ENCODE measurements at regions not wholly inside any gene's neighbourhood (a gene's known extent, or its start where the extent isn't known, plus 50 kb on each side); places are given as distances from the start of the nearest gene placed in this dataset.

DNA sequence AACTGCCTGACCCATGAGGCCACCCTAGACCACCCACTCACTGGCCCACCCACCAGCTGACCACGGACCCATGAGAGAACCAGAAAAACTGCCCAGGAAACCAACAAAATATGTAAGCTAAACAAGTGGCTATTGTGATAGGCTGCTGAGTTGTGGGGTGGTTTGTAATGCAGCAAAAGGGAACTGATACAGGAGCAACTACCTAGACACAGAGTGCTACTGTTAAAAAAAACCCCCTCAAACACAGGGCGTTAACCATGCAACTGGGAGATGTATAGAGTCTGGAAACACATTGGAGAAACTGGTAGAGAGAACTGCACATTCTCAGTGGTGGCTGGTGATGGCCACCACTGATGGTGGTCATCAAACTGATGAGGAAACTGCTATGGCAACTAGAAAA is 206.3 kb upstream of the GYPC start:
- Histone ChIP-seq H3K4me1 (ENCODE audit: control insufficient read depth, insufficient read depth, low read length) (no peaks in the 10 kb centered on the region), H3K9me3 (ENCODE audit: control insufficient read depth, low read length) (no peaks in the 10 kb centered on the region), H3K9ac (ENCODE audit: extremely low read depth, low read length, poor library complexity, severe bottlenecking) (no peak overlapping the region), H3K27ac (ENCODE audit: low read depth, low read length) (no peak overlapping the region), H3K27me3 (ENCODE audit: control insufficient read depth, insufficient read depth, low read length, poor library complexity, severe bottlenecking) (no peaks in the 10 kb centered on the region), H3K4me3 (ENCODE audit: low read length) (no peak overlapping the region), H3K36me3 (ENCODE audit: control insufficient read depth, insufficient read depth, low read length) (no peaks in the 10 kb centered on the region)
- H3K27ac Mint-ChIP-seq = no peak overlapping the region
- peaks cover 5% of the 10 kb centered on the region for H3K4me1 Mint-ChIP-seq
- no peaks in the 10 kb centered on the region for H3K36me3 Mint-ChIP-seq (ENCODE audit: low read depth)
- no peaks in the 10 kb centered on the region for H3K27me3 Mint-ChIP-seq (ENCODE audit: insufficient read depth)
- no peak for DNase-seq
- H3K4me3 Mint-ChIP-seq = no peak overlapping the region
- TF ChIP-seq, protein P1, sequence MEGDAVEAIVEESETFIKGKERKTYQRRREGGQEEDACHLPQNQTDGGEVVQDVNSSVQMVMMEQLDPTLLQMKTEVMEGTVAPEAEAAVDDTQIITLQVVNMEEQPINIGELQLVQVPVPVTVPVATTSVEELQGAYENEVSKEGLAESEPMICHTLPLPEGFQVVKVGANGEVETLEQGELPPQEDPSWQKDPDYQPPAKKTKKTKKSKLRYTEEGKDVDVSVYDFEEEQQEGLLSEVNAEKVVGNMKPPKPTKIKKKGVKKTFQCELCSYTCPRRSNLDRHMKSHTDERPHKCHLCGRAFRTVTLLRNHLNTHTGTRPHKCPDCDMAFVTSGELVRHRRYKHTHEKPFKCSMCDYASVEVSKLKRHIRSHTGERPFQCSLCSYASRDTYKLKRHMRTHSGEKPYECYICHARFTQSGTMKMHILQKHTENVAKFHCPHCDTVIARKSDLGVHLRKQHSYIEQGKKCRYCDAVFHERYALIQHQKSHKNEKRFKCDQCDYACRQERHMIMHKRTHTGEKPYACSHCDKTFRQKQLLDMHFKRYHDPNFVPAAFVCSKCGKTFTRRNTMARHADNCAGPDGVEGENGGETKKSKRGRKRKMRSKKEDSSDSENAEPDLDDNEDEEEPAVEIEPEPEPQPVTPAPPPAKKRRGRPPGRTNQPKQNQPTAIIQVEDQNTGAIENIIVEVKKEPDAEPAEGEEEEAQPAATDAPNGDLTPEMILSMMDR (conservative IDR thresholded peaks at IDR 0.05) = no peak
- peaks cover 2% of the 10 kb centered on the region for H3K9me3 Mint-ChIP-seq
- WGBS, 2 experiments (ENCODE audit: insufficient coverage in 1 of 2, insufficient read length in 1 of 2) = 81 to 100% methylated on average over 1 to 2 of the region's 2 CpGs

DNA sequence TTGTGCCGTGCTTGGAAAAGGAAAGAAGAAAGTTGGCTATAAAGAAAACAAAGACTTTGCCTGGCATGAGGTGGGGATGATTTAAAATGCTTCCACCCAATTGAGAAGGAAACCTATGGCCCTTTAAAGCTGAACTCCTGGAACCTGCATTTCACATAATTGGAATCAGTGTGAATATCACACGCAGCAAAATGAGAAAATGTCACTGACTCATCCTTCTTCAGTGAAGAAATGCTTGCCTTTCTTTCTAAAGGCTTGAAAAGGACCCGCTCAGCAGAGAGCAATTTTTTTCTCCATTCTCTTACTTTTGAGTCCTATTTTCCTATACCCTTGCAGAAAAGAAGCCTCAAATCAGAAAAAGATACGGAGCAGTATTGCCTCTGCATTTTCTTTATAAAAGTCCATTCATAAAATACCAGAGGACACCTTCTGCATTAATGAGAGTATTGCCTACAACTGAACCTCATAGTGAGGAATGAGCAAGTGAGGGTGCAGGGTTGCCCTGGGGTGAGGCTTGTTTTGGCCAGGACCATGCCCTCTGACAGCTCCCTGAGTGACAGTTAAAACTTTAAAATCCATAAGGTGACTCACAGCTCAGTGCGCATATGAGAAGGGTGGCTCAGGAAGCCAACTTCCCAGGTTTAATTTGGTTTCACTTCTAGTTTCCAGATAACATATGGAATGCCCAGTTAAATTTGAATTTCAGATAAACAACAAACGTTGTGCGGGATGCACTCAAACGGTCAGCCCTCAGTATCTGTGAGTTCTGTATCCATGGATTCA is 191.9 kb upstream of the GYPC start:
- no peaks in the 10 kb centered on the region for H3K36me3 Mint-ChIP-seq (ENCODE audit: low read depth)
- no peaks in the 10 kb centered on the region for H3K9me3 ChIP-seq (ENCODE audit: control insufficient read depth, low read length)
- H3K36me3 ChIP-seq (ENCODE audit: control insufficient read depth, insufficient read depth, low read length) = no peaks in the 10 kb centered on the region
- no peak for DNase-seq
- TF ChIP-seq, protein P1 (conservative IDR thresholded peaks at IDR 0.05) = no peak
- H3K4me1 ChIP-seq (ENCODE audit: control insufficient read depth, insufficient read depth, low read length) = no peaks in the 10 kb centered on the region
- H3K9me3 Mint-ChIP-seq = no peaks in the 10 kb centered on the region
- no peaks in the 10 kb centered on the region for H3K4me1 Mint-ChIP-seq
- no peaks in the 10 kb centered on the region for H3K27me3 ChIP-seq (ENCODE audit: control insufficient read depth, insufficient read depth, low read length, poor library complexity, severe bottlenecking)
- H3K27ac ChIP-seq (ENCODE audit: low read depth, low read length) = no peak overlapping the region
- no peak overlapping the region for H3K27ac Mint-ChIP-seq
- WGBS, 2 experiments (ENCODE audit: insufficient coverage in 1 of 2, insufficient read length in 1 of 2) = 84 to 88% methylated on average over 6 to 8 of the region's 8 CpGs
- no peak overlapping the region for H3K4me3 ChIP-seq (ENCODE audit: low read length)
- H3K27me3 Mint-ChIP-seq (ENCODE audit: insufficient read depth) = no peaks in the 10 kb centered on the region
- H3K4me3 Mint-ChIP-seq = no peak overlapping the region
- no peak overlapping the region for H3K9ac ChIP-seq (ENCODE audit: extremely low read depth, low read length, poor library complexity, severe bottlenecking)

DNA sequence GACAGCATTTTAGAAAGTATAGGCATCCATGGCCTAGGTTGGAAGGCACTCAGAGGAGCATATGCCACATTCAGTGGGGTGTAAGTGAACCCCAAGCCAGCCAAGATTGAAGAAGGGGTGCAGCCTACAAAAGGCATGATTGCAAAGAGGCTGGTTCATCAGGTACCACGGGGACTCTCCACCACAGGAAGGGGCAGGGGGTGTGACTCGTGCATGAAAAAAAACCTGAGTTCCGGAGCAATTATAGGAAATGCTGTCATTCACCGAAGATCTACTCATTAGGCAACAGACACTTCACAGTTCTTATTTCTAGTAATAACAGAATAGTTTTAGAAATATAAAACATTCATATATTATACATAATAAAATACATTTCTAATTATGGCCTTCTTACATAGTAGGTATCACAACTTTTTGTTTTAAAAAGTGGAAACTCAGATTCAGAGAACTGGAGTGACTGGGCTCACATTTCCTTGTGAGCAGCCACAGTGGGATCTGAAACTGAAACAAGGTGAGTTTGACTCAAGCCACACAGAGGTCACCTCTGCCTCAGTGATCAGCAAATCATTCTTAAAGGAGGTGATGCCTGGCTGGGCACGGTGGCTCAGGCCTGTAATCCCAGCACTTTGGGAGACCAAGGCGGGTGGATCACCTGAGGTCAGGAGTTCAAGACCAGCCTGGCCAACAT is 188.4 kb upstream of the GYPC start:
- Mint-ChIP-seq H3K9me3 (no peaks in the 10 kb centered on the region), H3K36me3 (ENCODE audit: low read depth) (no peaks in the 10 kb centered on the region), H3K4me3 (no peak overlapping the region), H3K27me3 (ENCODE audit: insufficient read depth) (peaks cover 2% of the 10 kb centered on the region), H3K4me1 (no peaks in the 10 kb centered on the region), H3K27ac (no peak overlapping the region)
- no peaks in the 10 kb centered on the region for H3K4me1 ChIP-seq (ENCODE audit: control insufficient read depth, insufficient read depth, low read length)
- H3K36me3 ChIP-seq (ENCODE audit: control insufficient read depth, insufficient read depth, low read length) = no peaks in the 10 kb centered on the region
- H3K27me3 ChIP-seq (ENCODE audit: control insufficient read depth, insufficient read depth, low read length, poor library complexity, severe bottlenecking) = no peaks in the 10 kb centered on the region
- no peak for DNase-seq
- H3K9me3 ChIP-seq (ENCODE audit: control insufficient read depth, low read length) = no peaks in the 10 kb centered on the region
- no peak overlapping the region for H3K9ac ChIP-seq (ENCODE audit: extremely low read depth, low read length, poor library complexity, severe bottlenecking)
- TF ChIP-seq, protein P1 (conservative IDR thresholded peaks at IDR 0.05) = no peak
- H3K27ac ChIP-seq (ENCODE audit: low read depth, low read length) = no peak overlapping the region
- H3K4me3 ChIP-seq (ENCODE audit: low read length) = no peak overlapping the region
- WGBS, 2 experiments (ENCODE audit: insufficient coverage in 1 of 2, insufficient read length in 1 of 2) = 92 to 95% methylated on average over 4 to 6 of the region's 6 CpGs
